Midbrain (tissue), 1 donor: ENCODE measurements at regions not wholly inside any gene's neighbourhood (a gene's known extent, or its start where the extent isn't known, plus 50 kb on each side); places are given as distances from the start of the nearest gene placed in this dataset.
"Not testable (repeated sequence)": the region's sequence is repeated elsewhere in the genome, so short reads cannot be mapped to it uniquely, and the experiment has no call there.

Source experiments
- DNase-seq: peaks from one replicate; lab custom pipeline; 2025; lab: John Stamatoyannopoulos, UW

- DNase-seq, result no peak
These were observed 200.7 kb downstream of the IPMK start for GRCh38 chr10:58066979-58067378.

GRCh38 chr10:58066126-58066525, 201.6 kb downstream of the IPMK start:
- DNase-seq, result no peak

GRCh38 chr10:58065529-58065815, 202.2 kb downstream of the IPMK start:
- DNase-seq, result no peak

- peak; percentile 72 for DNase-seq
These were observed 202.8 kb downstream of the IPMK start for GRCh38 chr10:58064714-58065528.

GRCh38 chr10:58063861-58064480, 203.7 kb downstream of the IPMK start:
- no peak for DNase-seq

GRCh38 chr10:58058683-58059082, 209.0 kb downstream of the IPMK start:
- DNase-seq, result not testable (repeated sequence)

GRCh38 chr10:58054881-58055280, 212.8 kb downstream of the IPMK start:
- no peak for DNase-seq

GRCh38 chr10:58052772-58053171, 214.9 kb downstream of the IPMK start:
- DNase-seq, result no peak

GRCh38 chr10:58050575-58050974, 217.1 kb downstream of the IPMK start:
- no peak for DNase-seq

GRCh38 chr10:58048936-58049335, 218.8 kb downstream of the IPMK start:
- no peak for DNase-seq

- DNase-seq, result no peak
These were observed 223.6 kb downstream of the IPMK start for GRCh38 chr10:58044072-58044471.

GRCh38 chr10:58041901-58042300, 225.8 kb downstream of the IPMK start:
- DNase-seq, result no peak

- DNase-seq, result no peak
These were observed 237.5 kb downstream of the IPMK start for GRCh38 chr10:58030208-58030607.

GRCh38 chr10:58028597-58029366, 238.9 kb downstream of the IPMK start:
- no peak for DNase-seq

- DNase-seq, result no peak
These were observed 240.3 kb downstream of the IPMK start for GRCh38 chr10:58027426-58027825.

- DNase-seq, result no peak
These were observed 241.7 kb downstream of the IPMK start for GRCh38 chr10:58026036-58026435.

GRCh38 chr10:58023341-58024073, 244.2 kb downstream of the IPMK start:
- DNase-seq, result no peak

GRCh38 chr10:58019863-58020537, 247.7 kb downstream of the IPMK start:
- no peak for DNase-seq

GRCh38 chr10:58017719-58018367, 249.9 kb downstream of the IPMK start:
- DNase-seq, result no peak

GRCh38 chr10:58016614-58017013, 251.1 kb downstream of the IPMK start:
- DNase-seq, result no peak

- no peak for DNase-seq
These were observed 253.3 kb downstream of the IPMK start for GRCh38 chr10:58014436-58014835.
